ENCODE measurements at regions not wholly inside any gene's neighbourhood (a gene's known extent, or its start where the extent isn't known, plus 50 kb on each side); places are given as distances from the start of the nearest gene placed in this dataset.
"Not testable (repeated sequence)": the region's sequence is repeated elsewhere in the genome, so short reads cannot be mapped to it uniquely, and the experiment has no call there.

DNA sequence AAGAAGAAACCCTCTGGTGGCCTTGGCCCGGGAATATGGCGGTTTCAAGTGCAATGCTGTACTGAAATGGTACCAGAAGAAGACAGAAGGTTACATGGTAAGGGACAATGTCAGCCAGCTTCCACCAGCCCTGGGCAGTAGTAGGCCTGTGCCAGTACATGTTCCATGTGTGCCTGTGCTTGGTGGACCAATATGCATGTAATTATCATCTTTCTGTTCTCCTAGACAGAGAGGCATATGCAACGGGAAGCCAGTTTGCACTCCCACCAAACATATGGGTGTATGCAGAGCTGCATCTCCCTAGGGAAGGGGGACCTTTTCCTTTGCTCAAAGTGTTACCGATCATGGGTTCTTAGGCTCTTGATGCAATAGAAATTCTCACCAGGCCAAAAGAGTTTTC is 80.9 kb upstream of the ADORA2B start:
- not testable (repeated sequence) for H3K4me1 ChIP-seq (ENCODE audit: control insufficient read depth, insufficient read depth, low read length); H3K4me3 ChIP-seq (ENCODE audit: low read length); H3K9me3 ChIP-seq (ENCODE audit: control insufficient read depth, low read length); H3K27me3 ChIP-seq (replicated peaks; ENCODE audit: control insufficient read depth, insufficient read depth, low read length); DNase-seq (ENCODE audit: low read depth); H3K9ac ChIP-seq (ENCODE audit: low read length); H3K36me3 ChIP-seq (ENCODE audit: control insufficient read depth, insufficient read depth, low read length, severe bottlenecking)

DNA sequence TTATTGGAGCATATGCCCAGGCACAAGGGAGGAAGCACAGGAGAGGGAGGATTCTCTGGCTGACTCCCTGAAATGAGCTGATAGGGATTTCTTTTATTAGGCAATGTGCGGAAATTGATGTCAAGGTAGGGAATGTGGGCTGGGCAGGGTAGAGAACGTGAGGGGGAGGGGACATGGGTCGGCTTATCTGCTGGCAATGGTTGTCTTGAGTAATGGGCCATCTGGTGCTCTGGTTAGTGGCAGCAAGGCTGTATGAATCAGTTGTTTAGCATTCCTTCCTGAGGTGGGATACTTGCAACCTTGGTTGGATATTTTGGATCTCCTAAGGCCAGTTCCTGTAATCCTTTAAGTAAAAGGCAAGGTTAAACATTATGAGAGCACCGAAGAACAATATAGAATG is 80.5 kb upstream of the ADORA2B start:
- not testable (repeated sequence) for H3K9me3 ChIP-seq (ENCODE audit: control insufficient read depth, low read length); DNase-seq (ENCODE audit: low read depth); H3K4me1 ChIP-seq (ENCODE audit: control insufficient read depth, insufficient read depth, low read length); H3K36me3 ChIP-seq (ENCODE audit: control insufficient read depth, insufficient read depth, low read length, severe bottlenecking); H3K27me3 ChIP-seq (replicated peaks; ENCODE audit: control insufficient read depth, insufficient read depth, low read length); H3K4me3 ChIP-seq (ENCODE audit: low read length); H3K9ac ChIP-seq (ENCODE audit: low read length)

DNA sequence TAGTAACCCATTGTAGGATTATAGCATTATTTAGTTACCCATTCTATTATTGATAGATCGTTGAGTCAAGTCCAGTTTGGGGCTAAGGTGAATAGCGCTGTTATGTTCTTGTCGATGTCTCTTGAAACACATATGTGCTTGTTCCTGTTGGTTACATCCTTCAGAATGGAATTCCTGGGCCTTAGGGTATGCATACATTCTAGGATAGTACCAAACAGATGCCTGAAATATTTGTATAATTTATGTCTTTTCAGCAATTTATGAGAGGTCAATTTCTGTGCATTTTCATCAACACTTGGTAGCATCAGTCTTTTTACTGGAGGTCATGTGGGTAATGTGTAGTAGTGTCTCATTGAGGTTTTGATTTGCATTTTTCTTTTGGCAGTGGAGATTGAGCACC is 78.9 kb upstream of the ADORA2B start:
- DNase-seq (ENCODE audit: low read depth); H3K4me1 ChIP-seq (ENCODE audit: control insufficient read depth, insufficient read depth, low read length): not testable (repeated sequence)

DNA sequence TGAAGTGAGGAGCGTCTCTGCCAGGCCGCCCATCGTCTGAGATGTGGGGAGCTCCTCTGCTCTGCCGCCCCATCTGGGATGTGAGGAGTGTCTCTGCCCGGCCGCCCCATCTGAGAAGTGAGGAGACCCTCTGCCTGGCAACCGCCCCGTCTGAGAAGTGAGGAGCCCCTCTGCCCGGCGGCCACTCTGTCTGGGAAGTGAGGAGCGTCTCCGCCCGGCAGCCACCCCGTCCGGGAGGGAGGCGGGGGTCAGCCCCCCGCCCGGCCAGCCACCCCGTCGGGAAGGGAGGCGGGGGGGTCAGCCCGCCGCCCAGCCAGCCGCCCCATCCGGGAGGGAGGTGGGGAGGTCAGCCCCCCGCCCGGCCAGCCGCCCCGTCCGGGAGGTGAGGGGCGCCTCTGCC is 77.6 kb upstream of the ADORA2B start:
- not testable (repeated sequence) for H3K27me3 ChIP-seq (replicated peaks; ENCODE audit: control insufficient read depth, insufficient read depth, low read length); H3K9ac ChIP-seq (ENCODE audit: low read length); H3K9me3 ChIP-seq (ENCODE audit: control insufficient read depth, low read length); H3K4me3 ChIP-seq (ENCODE audit: low read length); H3K4me1 ChIP-seq (ENCODE audit: control insufficient read depth, insufficient read depth, low read length); H3K36me3 ChIP-seq (ENCODE audit: control insufficient read depth, insufficient read depth, low read length, severe bottlenecking); DNase-seq (ENCODE audit: low read depth)

More for the DNA sequence above, 78.9 kb upstream of the ADORA2B start:
- not testable (repeated sequence) for H3K27me3 ChIP-seq (replicated peaks; ENCODE audit: control insufficient read depth, insufficient read depth, low read length); H3K36me3 ChIP-seq (ENCODE audit: control insufficient read depth, insufficient read depth, low read length, severe bottlenecking); H3K4me3 ChIP-seq (ENCODE audit: low read length); H3K9ac ChIP-seq (ENCODE audit: low read length); H3K9me3 ChIP-seq (ENCODE audit: control insufficient read depth, low read length)

DNA sequence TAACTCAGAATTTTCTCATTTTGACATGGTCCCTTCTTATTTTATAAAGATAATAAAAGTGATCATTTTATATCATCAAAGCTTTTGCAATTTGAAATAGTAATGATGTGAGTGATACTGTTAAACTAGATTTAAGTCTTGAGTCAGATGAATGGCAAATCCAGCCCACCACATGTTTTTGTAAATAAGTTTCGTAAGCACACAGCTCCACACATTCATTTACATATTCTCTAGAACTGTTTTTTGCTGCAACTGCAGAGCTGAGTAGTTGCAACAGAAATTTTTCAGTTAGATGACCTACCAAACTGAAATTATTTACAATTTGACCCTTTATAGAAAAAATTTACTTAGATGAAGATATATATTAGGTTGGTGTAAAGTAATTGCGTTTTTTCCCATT is 75.1 kb upstream of the ADORA2B start:
- not testable (repeated sequence) for H3K4me1 ChIP-seq (ENCODE audit: control insufficient read depth, insufficient read depth, low read length); H3K36me3 ChIP-seq (ENCODE audit: control insufficient read depth, insufficient read depth, low read length, severe bottlenecking); DNase-seq (ENCODE audit: low read depth); H3K27me3 ChIP-seq (replicated peaks; ENCODE audit: control insufficient read depth, insufficient read depth, low read length); H3K9me3 ChIP-seq (ENCODE audit: control insufficient read depth, low read length); H3K4me3 ChIP-seq (ENCODE audit: low read length); H3K9ac ChIP-seq (ENCODE audit: low read length)

DNA sequence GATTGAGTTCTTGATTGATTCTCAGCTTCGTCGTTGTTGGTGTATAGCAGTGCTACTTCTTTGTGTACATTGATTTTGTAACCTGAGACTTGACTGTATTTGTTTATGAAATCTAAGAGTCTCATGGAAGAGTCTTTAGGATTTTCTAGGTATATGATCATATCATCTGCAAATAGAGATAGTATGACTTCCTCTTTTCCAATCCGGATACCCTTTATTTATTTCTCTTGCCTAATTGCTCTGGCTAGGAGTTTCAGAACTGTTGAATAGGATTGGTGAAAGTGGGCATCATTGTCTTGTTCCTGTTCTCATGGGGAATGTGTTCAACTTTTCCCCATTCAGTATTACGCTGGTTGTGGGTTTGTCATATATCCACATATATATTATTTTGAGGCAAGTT is 72.3 kb upstream of the ADORA2B start:
- H3K27me3 ChIP-seq (replicated peaks; ENCODE audit: control insufficient read depth, insufficient read depth, low read length); H3K9ac ChIP-seq (ENCODE audit: low read length); H3K9me3 ChIP-seq (ENCODE audit: control insufficient read depth, low read length); H3K4me3 ChIP-seq (ENCODE audit: low read length); H3K36me3 ChIP-seq (ENCODE audit: control insufficient read depth, insufficient read depth, low read length, severe bottlenecking); DNase-seq (ENCODE audit: low read depth); H3K4me1 ChIP-seq (ENCODE audit: control insufficient read depth, insufficient read depth, low read length): not testable (repeated sequence)

DNA sequence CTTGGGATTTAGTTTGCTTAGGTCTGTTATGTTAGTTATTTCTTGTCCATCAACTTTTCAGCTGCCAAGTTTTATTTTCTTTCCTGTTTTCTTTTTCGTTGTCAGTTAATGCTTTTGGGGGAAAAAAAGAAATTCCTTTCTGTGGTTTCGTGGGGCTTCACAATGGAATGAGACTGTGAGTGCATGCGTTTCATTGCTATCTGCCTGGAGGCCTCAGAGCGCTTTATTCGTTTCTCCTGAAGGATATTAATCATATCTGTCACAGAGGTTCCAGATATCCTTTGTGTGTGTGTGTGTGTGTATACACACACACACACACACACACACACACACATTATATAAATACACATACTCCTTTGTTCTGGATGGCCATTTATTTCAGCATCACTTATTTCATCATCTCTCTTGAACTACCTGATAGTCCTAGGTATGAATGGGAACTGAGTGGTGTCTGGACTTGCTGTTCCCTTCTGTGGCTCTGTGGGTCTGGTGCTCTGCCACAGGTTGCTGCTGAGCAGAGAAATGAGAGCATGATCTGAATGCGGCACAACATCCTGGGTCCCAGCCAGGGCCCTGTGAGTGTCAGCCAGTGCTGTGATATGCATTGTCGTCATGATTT is 66.9 kb upstream of the ADORA2B start:
- H3K9me3 ChIP-seq (ENCODE audit: control insufficient read depth, low read length); DNase-seq (ENCODE audit: low read depth); H3K27me3 ChIP-seq (replicated peaks; ENCODE audit: control insufficient read depth, insufficient read depth, low read length); H3K9ac ChIP-seq (ENCODE audit: low read length); H3K36me3 ChIP-seq (ENCODE audit: control insufficient read depth, insufficient read depth, low read length, severe bottlenecking); H3K4me1 ChIP-seq (ENCODE audit: control insufficient read depth, insufficient read depth, low read length); H3K4me3 ChIP-seq (ENCODE audit: low read length): not testable (repeated sequence)

DNA sequence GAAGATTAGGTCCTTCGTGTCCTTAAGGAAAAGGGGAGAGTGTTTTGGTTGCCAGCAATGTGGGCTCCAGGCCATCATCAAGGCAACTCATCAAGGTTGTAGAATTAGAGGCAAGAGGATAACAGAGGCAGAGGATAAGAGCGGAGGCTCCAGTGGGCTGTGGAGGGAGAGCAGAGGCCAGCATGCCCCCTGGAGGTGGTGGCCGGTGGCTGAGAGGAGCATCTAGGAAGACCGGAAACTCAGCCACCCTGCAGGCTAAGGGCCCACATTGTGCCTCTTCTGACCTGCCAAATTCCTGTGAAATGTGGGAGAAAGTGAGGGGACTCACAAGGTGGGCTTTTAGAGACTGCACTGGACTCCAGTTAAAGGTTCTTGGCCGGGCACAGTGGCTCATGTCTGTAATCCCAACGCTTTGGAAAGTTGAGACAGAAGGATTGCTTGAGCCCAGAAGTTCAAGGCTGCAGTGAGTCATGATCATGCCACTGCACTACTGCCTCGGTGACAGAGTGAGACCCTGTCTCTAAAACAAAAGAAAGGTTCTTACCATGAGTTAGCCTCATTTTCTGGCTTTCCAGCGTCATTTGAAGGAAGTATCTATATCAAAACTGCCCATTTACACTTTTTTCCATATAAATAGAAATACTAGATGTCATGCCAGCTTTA is 62.7 kb upstream of the ADORA2B start:
- no peak overlapping the region for H3K4me3 ChIP-seq (ENCODE audit: low read length)
- no peaks in the 10 kb centered on the region for H3K36me3 ChIP-seq (ENCODE audit: control insufficient read depth, insufficient read depth, low read length, severe bottlenecking)
- H3K9ac ChIP-seq (ENCODE audit: low read length) = no peak overlapping the region
- peaks cover 5% of the 10 kb centered on the region for H3K4me1 ChIP-seq (ENCODE audit: control insufficient read depth, insufficient read depth, low read length)
- no peaks in the 10 kb centered on the region for H3K9me3 ChIP-seq (ENCODE audit: control insufficient read depth, low read length)
- no peak for DNase-seq (ENCODE audit: low read depth)
- H3K27me3 ChIP-seq (replicated peaks; ENCODE audit: control insufficient read depth, insufficient read depth, low read length) = no peaks in the 10 kb centered on the region

DNA sequence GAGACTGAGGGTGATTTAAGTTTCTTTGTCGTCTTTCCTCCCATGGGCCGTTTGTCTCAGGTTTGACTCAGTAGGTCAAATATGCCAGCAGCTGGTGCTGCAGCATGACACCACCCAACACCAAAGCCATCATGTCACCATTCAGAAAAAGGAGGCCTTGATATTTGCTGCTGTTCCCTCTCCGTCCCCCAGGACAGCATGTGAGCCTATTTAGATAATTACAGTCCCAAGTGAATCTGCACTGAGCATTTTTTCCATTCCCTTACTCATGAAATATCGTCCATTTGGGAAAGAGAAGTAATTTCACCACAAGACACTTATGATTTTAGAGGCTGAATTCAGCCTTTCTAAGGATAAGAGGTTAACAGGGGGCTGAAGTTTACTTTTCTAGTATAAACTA is 62.2 kb upstream of the ADORA2B start:
- H3K27me3 ChIP-seq (replicated peaks; ENCODE audit: control insufficient read depth, insufficient read depth, low read length) = no peaks in the 10 kb centered on the region
- no peaks in the 10 kb centered on the region for H3K9me3 ChIP-seq (ENCODE audit: control insufficient read depth, low read length)
- H3K4me3 ChIP-seq (ENCODE audit: low read length) = no peak overlapping the region
- H3K4me1 ChIP-seq (ENCODE audit: control insufficient read depth, insufficient read depth, low read length) = peaks cover 5% of the 10 kb centered on the region
- no peak for DNase-seq (ENCODE audit: low read depth)
- no peaks in the 10 kb centered on the region for H3K36me3 ChIP-seq (ENCODE audit: control insufficient read depth, insufficient read depth, low read length, severe bottlenecking)
- no peak overlapping the region for H3K9ac ChIP-seq (ENCODE audit: low read length)

DNA sequence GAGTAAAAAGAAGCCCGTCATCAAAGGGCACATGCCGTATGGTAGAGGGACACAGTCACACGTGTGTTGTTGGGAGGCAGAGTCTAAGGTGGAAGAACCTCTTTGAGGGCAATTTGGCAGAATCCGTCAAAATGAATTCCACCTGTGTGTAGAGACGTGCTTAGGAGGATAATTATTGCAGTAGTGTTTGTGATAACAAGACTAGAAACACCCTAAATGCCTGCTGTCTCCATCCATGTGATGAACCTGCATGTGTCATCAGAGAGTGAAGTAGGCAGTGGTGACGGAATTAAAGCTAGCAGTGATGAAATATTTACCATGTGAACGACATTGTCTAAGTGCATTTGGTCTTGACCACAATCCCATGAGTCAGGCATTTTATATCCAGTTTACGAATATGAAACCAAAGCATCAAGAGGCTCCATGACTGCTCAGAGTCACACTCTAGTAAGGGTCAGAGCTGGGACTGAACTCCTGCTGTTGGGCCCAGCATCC is 61.3 kb upstream of the ADORA2B start:
- no peak overlapping the region for H3K4me3 ChIP-seq (ENCODE audit: low read length)
- H3K27me3 ChIP-seq (replicated peaks; ENCODE audit: control insufficient read depth, insufficient read depth, low read length) = no peaks in the 10 kb centered on the region
- H3K36me3 ChIP-seq (ENCODE audit: control insufficient read depth, insufficient read depth, low read length, severe bottlenecking) = no peaks in the 10 kb centered on the region
- H3K9ac ChIP-seq (ENCODE audit: low read length) = no peak overlapping the region
- no peaks in the 10 kb centered on the region for H3K9me3 ChIP-seq (ENCODE audit: control insufficient read depth, low read length)
- peaks cover 5% of the 10 kb centered on the region for H3K4me1 ChIP-seq (ENCODE audit: control insufficient read depth, insufficient read depth, low read length)
- peak; percentile 22 for DNase-seq (ENCODE audit: low read depth)

DNA sequence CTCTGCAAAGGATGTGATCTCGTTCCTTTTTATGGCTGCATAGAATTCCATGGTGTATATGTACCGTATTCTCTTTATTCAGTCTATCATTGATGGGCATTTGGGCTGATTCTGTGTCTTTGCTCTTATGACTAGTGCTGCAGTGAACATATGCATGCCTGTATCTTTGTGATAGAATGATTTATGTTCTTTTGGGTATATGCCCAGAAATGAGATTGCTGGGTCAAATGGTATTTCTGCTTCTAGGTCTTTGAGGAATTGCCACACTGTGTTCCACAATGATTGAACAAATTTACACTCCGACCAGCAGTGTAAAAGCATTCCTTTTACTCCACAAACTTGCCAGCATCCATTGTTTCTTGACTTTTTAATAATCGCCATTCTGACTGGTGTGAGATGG is 60.2 kb upstream of the ADORA2B start:
- Histone ChIP-seq H3K4me3 (ENCODE audit: low read length) (no peak overlapping the region), H3K9me3 (ENCODE audit: control insufficient read depth, low read length) (no peaks in the 10 kb centered on the region), H3K27me3 (replicated peaks; ENCODE audit: control insufficient read depth, insufficient read depth, low read length) (no peaks in the 10 kb centered on the region), H3K4me1 (ENCODE audit: control insufficient read depth, insufficient read depth, low read length) (peaks cover 5% of the 10 kb centered on the region), H3K36me3 (ENCODE audit: control insufficient read depth, insufficient read depth, low read length, severe bottlenecking) (no peaks in the 10 kb centered on the region), H3K9ac (ENCODE audit: low read length) (no peak overlapping the region)
- DNase-seq (ENCODE audit: low read depth) = no peak

DNA sequence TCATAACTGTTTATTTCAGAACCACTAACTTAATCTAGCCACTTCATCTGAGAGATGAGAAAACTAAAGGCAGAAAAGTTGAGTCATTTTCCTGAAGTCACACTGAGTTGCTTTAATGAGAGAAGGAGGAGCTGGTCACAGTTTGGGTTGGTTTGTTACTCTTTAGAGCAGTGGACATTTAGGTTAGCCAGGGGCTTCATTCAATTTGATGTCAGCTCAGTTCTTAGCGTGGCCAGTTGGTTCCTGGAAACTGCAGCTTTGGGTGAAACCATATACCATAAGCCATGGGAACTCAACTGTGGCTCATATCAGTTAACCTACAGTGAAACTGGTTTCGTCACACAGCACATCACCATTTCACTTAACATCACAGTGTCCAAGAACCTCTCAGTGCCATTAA is 59.2 kb upstream of the ADORA2B start:
- Histone ChIP-seq H3K9me3 (ENCODE audit: control insufficient read depth, low read length) (no peaks in the 10 kb centered on the region), H3K36me3 (ENCODE audit: control insufficient read depth, insufficient read depth, low read length, severe bottlenecking) (no peaks in the 10 kb centered on the region), H3K27me3 (replicated peaks; ENCODE audit: control insufficient read depth, insufficient read depth, low read length) (no peaks in the 10 kb centered on the region), H3K9ac (ENCODE audit: low read length) (no peak overlapping the region), H3K4me3 (ENCODE audit: low read length) (no peak overlapping the region), H3K4me1 (ENCODE audit: control insufficient read depth, insufficient read depth, low read length) (peaks cover 5% of the 10 kb centered on the region)
- DNase-seq (ENCODE audit: low read depth) = no peak
